SK-N-SH (cell line): ENCODE measurements at regions not wholly inside any gene's neighbourhood (a gene's known extent, or its start where the extent isn't known, plus 50 kb on each side); places are given as distances from the start of the nearest gene placed in this dataset.

ENCODE experiments used
- CTCF ChIA-PET: fragments of 300-600, 350-600 bp; formaldehyde crosslinking; extraction: SDS; loops from one replicate; lab custom pipeline; 2021; lab: Yijun Ruan, JAX
- POLR2A ChIA-PET: fragments of 350-600 bp; sonication (Branson Sonifier 250); formaldehyde crosslinking; extraction: SDS; loops from one replicate; lab custom pipeline; 2020; ENCODE audit warnings: antibody characterized with exemption, inconsistent platforms; lab: Yijun Ruan, JAX
- DNase-seq: peaks from one replicate; pipeline ENCODE4 v3.0.0; 2012
- H2AFZ ChIP-seq: fragments of 200-600 bp; sonication (generic); 2 replicates; pipeline ENCODE4 v1.8.1; 2016; ENCODE audit warnings: antibody characterized with exemption, mild to moderate bottlenecking, low read depth
- H3F3A ChIP-seq: fragments of 200-600 bp; sonication (generic); replicated peaks from 2 replicates; pipeline ENCODE3; 2016; ENCODE audit warnings: antibody characterized with exemption, mild to moderate bottlenecking; ENCODE audit not compliant: insufficient read depth
- H3K27ac ChIP-seq, 2 experiments: fragments of 200-500 bp in 1 of 2; fragments of 200-600 bp in 1 of 2; sonication (Bioruptor generic) in 1 of 2; sonication (generic), shearing (Covaris generic) in 1 of 2; 2 replicates each; pipeline versions ENCODE4 v1.5.1 to v1.6.1; 2014 to 2016; ENCODE audit warnings: low read depth in 2 of 2, inconsistent platforms in 1 of 2, low read length in 1 of 2, mild to moderate bottlenecking in 1 of 2, mixed read lengths in 1 of 2
- H3K27me3 ChIP-seq: fragments of 200-600 bp; sonication (generic), shearing (Covaris generic); 2 replicates; pipeline ENCODE4 v1.6.1; 2016; ENCODE audit warnings: mixed run types; ENCODE audit not compliant: insufficient read depth
- H3K36me3 ChIP-seq, 2 experiments: fragments of 200-500 bp in 1 of 2; fragments of 200-600 bp in 1 of 2; sonication (Bioruptor generic) in 1 of 2; sonication (generic) in 1 of 2; replicated peaks in 1 of 2; 2 replicates each; pipeline versions ENCODE3 to v1.5.1; 2014 to 2016; ENCODE audit warnings: low read length in 1 of 2, mild to moderate bottlenecking in 1 of 2; ENCODE audit not compliant: insufficient read depth in 2 of 2, control insufficient read depth in 1 of 2
- H3K4me1 ChIP-seq, 2 experiments: fragments of 200-500 bp in 1 of 2; fragments of 200-600 bp in 1 of 2; sonication (Bioruptor generic) in 1 of 2; sonication (generic), shearing (Covaris generic) in 1 of 2; 2 replicates each; pipeline versions ENCODE4 v1.5.1 to v1.6.1; 2014 to 2016; ENCODE audit warnings: low read depth in 1 of 2, low read length in 1 of 2, mixed run types in 1 of 2; ENCODE audit not compliant: insufficient read depth in 2 of 2, control insufficient read depth in 1 of 2
- H3K4me2 ChIP-seq: fragments of 200-600 bp; sonication (generic), shearing (Covaris generic); 2 replicates; pipeline ENCODE4 v1.6.1; 2017; ENCODE audit warnings: mixed run types
- H3K4me3 ChIP-seq, 2 experiments: fragments of 200-500 bp in 1 of 2; fragments of 200-600 bp in 1 of 2; sonication (Bioruptor generic) in 1 of 2; sonication (generic), shearing (Covaris generic) in 1 of 2; 2 replicates each; pipeline versions ENCODE4 v1.5.1 to v1.8.1; 2014 to 2016; ENCODE audit warnings: low read depth in 2 of 2, inconsistent platforms in 1 of 2, low read length in 1 of 2, mild to moderate bottlenecking in 1 of 2, mixed read lengths in 1 of 2, moderate library complexity in 1 of 2
- H3K79me2 ChIP-seq: fragments of 200-600 bp; sonication (generic); 2 replicates; pipeline ENCODE4 v1.8.1; 2017; ENCODE audit warnings: mild to moderate bottlenecking; ENCODE audit not compliant: insufficient read depth
- H3K9ac ChIP-seq: fragments of 200-600 bp; sonication (generic); 2 replicates; pipeline ENCODE4 v1.6.1; 2017; ENCODE audit warnings: mixed run types
- H3K9me2 ChIP-seq: fragments of 200-600 bp; sonication (generic); 2 replicates; pipeline ENCODE4 v1.6.1; 2017; ENCODE audit warnings: mixed run types
- H3K9me3 ChIP-seq: fragments of 200-600 bp; sonication (generic); 2 replicates; pipeline ENCODE4 v1.6.1; 2017; ENCODE audit warnings: mixed run types, mild to moderate bottlenecking, moderate library complexity
- H4K20me1 ChIP-seq: fragments of 200-600 bp; sonication (generic); 2 replicates; pipeline ENCODE4 v1.6.1; 2017; ENCODE audit warnings: mild to moderate bottlenecking, mixed run types; ENCODE audit not compliant: insufficient read depth
- EZH2phosphoT487 ChIP-seq: fragments of 200-600 bp; sonication (generic); IDR thresholded peaks from 2 replicates; pipeline ENCODE4 v1.6.1; 2017; ENCODE audit warnings: low read depth, mixed run types, mild to moderate bottlenecking, antibody characterized with exemption, moderate library complexity, borderline replicate concordance
- FOSL2 ChIP-seq: IDR thresholded peaks from 2 replicates; pipeline ENCODE4 v1.4.0; 2012; ENCODE audit warnings: low read depth, mild to moderate bottlenecking, moderate library complexity, borderline replicate concordance
- IRF3 ChIP-seq: fragments of 150-350 bp; IDR thresholded peaks from 2 replicates; pipeline ENCODE4 v1.6.1; 2016; ENCODE audit warnings: mild to moderate bottlenecking, low read depth, low read length
- JUND ChIP-seq: IDR thresholded peaks from 2 replicates; pipeline ENCODE4 v1.4.0; 2012
- MEF2A ChIP-seq: IDR thresholded peaks from 2 replicates; pipeline ENCODE4 v1.4.0; 2012; ENCODE audit warnings: low read depth, borderline replicate concordance
- NRF1 ChIP-seq: IDR thresholded peaks from 2 replicates; pipeline ENCODE4 v1.6.1; 2012; ENCODE audit warnings: low read depth, mild to moderate bottlenecking, low read length
- PBX3 ChIP-seq: IDR thresholded peaks from 2 replicates; pipeline ENCODE4; 2012
- POLR2AphosphoS5 ChIP-seq: IDR thresholded peaks from 2 replicates; pipeline ENCODE4 v1.6.1; 2012; ENCODE audit warnings: low read depth, low read length
- RFX5 ChIP-seq: IDR thresholded peaks from 2 replicates; pipeline ENCODE4 v1.6.1; 2012; ENCODE audit warnings: mild to moderate bottlenecking, improper control_type of control experiment, low read length
- TAF1 ChIP-seq: IDR thresholded peaks from 2 replicates; pipeline ENCODE4 v1.6.1; 2012; ENCODE audit warnings: low read depth, mild to moderate bottlenecking, low read length, moderate library complexity, borderline replicate concordance
- USF1 ChIP-seq: IDR thresholded peaks from 2 replicates; pipeline ENCODE4 v1.4.0; 2012; ENCODE audit warnings: low read depth, borderline replicate concordance
- USF2 ChIP-seq: fragments of 150-350 bp; IDR thresholded peaks from 2 replicates; pipeline ENCODE4 v1.6.1; 2017; ENCODE audit warnings: antibody characterized with exemption, low read length, low read depth, borderline replicate concordance
- WGBS: methylation state at CpG from one replicate; pipeline ENCODE4 v1.1.6; 2017; ENCODE audit warnings: low lambda C conversion rate; 5-methylcytosine and 5-hydroxymethylcytosine counted together

- H3K9ac ChIP-seq = no peak overlapping the region
- CTCF ChIA-PET = interaction anchor here (0.9 to 2.6 kb wide), 3 partner anchors 13 to 356 kb away, joined by 3 to 9 read pairs (median 9); no protein-coding TSS in a partner anchor
- H3K79me2 ChIP-seq = no peaks in the 10 kb centered on the region
- TF ChIP-seq MEF2A (no peak), FOSL2 (no peak), TAF1 (no peak), PBX3 (no peak), EZH2phosphoT487 (no peak), JUND (no peak), IRF3 (no peak)
- no peak for DNase-seq
- H3K4me3 ChIP-seq = no peak overlapping the region
- H3K27ac ChIP-seq = no peak overlapping the region
- no peak overlapping the region for H2AFZ ChIP-seq
- POLR2A ChIA-PET = no interaction called here
- H3K9me3 ChIP-seq = no peaks in the 10 kb centered on the region
- no peaks in the 10 kb centered on the region for H3K4me1 ChIP-seq
- H3K9me2 ChIP-seq = no peaks in the 10 kb centered on the region
- H3K36me3 ChIP-seq = no peaks in the 10 kb centered on the region
- no peaks in the 10 kb centered on the region for H3F3A ChIP-seq
- 6% methylated on average over 3 of the region's 3 CpGs for WGBS
- H4K20me1 ChIP-seq = no peaks in the 10 kb centered on the region
- peaks cover 34% of the 10 kb centered on the region; the same call in 1 of the 2 replicates for H3K27me3 ChIP-seq
- no peak overlapping the region for H3K4me2 ChIP-seq
Observed at GRCh38 chr6:100103194-100103593, 109.2 kb upstream of the MCHR2 start.

GRCh38 chr6:100101644-100102043, 107.6 kb upstream of the MCHR2 start:
- Histone ChIP-seq H3K27me3 (peaks cover 28% of the 10 kb centered on the region; the same call in 1 of the 2 replicates), H3F3A (no peaks in the 10 kb centered on the region), H3K9me3 (no peaks in the 10 kb centered on the region), H2AFZ (no peak overlapping the region), H4K20me1 (no peaks in the 10 kb centered on the region), H3K4me3 (no peak overlapping the region), H3K9ac (no peak overlapping the region), H3K4me1 (no peaks in the 10 kb centered on the region), H3K9me2 (no peaks in the 10 kb centered on the region), H3K79me2 (no peaks in the 10 kb centered on the region), H3K4me2 (no peak overlapping the region), H3K27ac (no peak overlapping the region), H3K36me3 (no peaks in the 10 kb centered on the region)
- POLR2A ChIA-PET = no interaction called here
- no peak for DNase-seq
- CTCF ChIA-PET = interaction anchor here (1.7 to 6.3 kb wide), 4 partner anchors 8 to 233 kb away, joined by 9 to 61 read pairs (median 22); no protein-coding TSS in a partner anchor
- TF ChIP-seq USF2 = no peak
- no peak for TF ChIP-seq POLR2AphosphoS5
- no peak for TF ChIP-seq TAF1
- TF ChIP-seq RFX5 = no peak
- no peak for TF ChIP-seq USF1
- no peak for TF ChIP-seq NRF1
- 0% methylated on average over 3 of the region's 3 CpGs for WGBS
